Small intestine (tissue), 7 donors: ENCODE measurements at regions not wholly inside any gene's neighbourhood (a gene's known extent, or its start where the extent isn't known, plus 50 kb on each side); places are given as distances from the start of the nearest gene placed in this dataset.
"Not testable (repeated sequence)": the region's sequence is repeated elsewhere in the genome, so short reads cannot be mapped to it uniquely, and the experiment has no call there.

Experiments
- DNase-seq, 2 donors: peaks; one replicate each; pipeline versions ENCODE4 v3.0.0 to v3.0.0-alpha.2; 2013
- FAIRE-seq: peaks from 2 replicates; lab custom pipeline; 2012; peaks lifted over from hg19 to GRCh38; lab: Jason Lieb, UNC
- H3K27ac ChIP-seq, 3 donors: one replicate each; pipeline ENCODE4 v1.5.1; 2013; ENCODE audit warnings: low read length in 2 of 3, mild to moderate bottlenecking in 2 of 3, control low read depth in 1 of 3, inconsistent platforms in 1 of 3, low read depth in 1 of 3, moderate library complexity in 1 of 3
- H3K27me3 ChIP-seq, 3 donors: one replicate each; pipeline ENCODE4 v1.6.1; 2013; ENCODE audit warnings: low read length in 3 of 3, inconsistent platforms in 1 of 3; ENCODE audit not compliant: control insufficient read depth in 3 of 3, insufficient read depth in 3 of 3
- H3K36me3 ChIP-seq, 3 donors: one replicate each; pipeline ENCODE4 v1.6.1; 2013; ENCODE audit warnings: low read length in 3 of 3, inconsistent platforms in 1 of 3, low read depth in 1 of 3, mild to moderate bottlenecking in 1 of 3, moderate library complexity in 1 of 3; ENCODE audit not compliant: control insufficient read depth in 3 of 3, insufficient read depth in 2 of 3
- H3K4me1 ChIP-seq, 3 donors: one replicate each; pipeline ENCODE4 v1.6.1; 2013; ENCODE audit warnings: low read length in 2 of 3, inconsistent platforms in 1 of 3, low read depth in 1 of 3, mild to moderate bottlenecking in 1 of 3, moderate library complexity in 1 of 3; ENCODE audit not compliant: control insufficient read depth in 3 of 3, insufficient read depth in 2 of 3
- H3K4me3 ChIP-seq, 3 donors: one replicate each; pipeline ENCODE4 v1.5.1; 2013; ENCODE audit warnings: low read length in 3 of 3, control low read depth in 1 of 3, inconsistent platforms in 1 of 3, low read depth in 1 of 3, mild to moderate bottlenecking in 1 of 3, moderate library complexity in 1 of 3
- H3K9me3 ChIP-seq, 2 donors: one replicate each; pipeline ENCODE4 v1.6.1; 2013; ENCODE audit warnings: low read depth in 1 of 2, low read length in 1 of 2; ENCODE audit not compliant: control insufficient read depth in 2 of 2, insufficient read depth in 1 of 2
- WGBS, 3 donors: extraction: QIAGEN DNeasy Blood & Tissue Kit; methylation state at CpG; one replicate each; pipeline ENCODE4 v1.1.7; 2013; 5-methylcytosine and 5-hydroxymethylcytosine counted together
- donor health status: healthy with polysubstance abuse.
- donor health status: control.
- donor health status: control.
- donor health status: Bipolar disorder and iron deficiency.
- donor health status: healthy.

DNA sequence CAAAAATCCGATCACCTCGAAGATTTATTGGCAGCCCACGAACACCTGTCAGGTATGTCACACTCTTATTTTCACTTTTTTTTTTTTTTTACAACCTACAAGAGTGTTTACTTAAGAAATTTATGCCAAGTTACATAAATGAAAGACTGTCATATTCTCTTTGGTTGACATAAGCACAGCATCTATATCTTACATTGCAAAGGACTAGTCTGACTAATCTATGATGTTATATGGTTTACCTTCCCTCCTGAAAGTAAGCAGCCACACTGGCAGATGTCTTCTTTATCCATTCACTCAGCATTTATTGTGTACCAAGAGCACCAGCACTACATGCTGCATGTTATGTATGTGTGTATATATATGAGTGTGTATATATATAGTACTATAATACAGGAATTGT is 156.3 kb downstream of the CDRT15L2 start:
- FAIRE-seq (peak; percentile 62), DNase-seq (no peak)
- Histone ChIP-seq H3K27me3 (no peaks in the 10 kb centered on the region), H3K4me1 (no peaks in the 10 kb centered on the region), H3K9me3 (no peaks in the 10 kb centered on the region), H3K27ac (no peak overlapping the region), H3K4me3 (no peak overlapping the region), H3K36me3 (no peaks in the 10 kb centered on the region)
- WGBS, 3 donors, result 14 to 66% (median 34%) methylated on average over 3 of the region's 3 CpGs

DNA sequence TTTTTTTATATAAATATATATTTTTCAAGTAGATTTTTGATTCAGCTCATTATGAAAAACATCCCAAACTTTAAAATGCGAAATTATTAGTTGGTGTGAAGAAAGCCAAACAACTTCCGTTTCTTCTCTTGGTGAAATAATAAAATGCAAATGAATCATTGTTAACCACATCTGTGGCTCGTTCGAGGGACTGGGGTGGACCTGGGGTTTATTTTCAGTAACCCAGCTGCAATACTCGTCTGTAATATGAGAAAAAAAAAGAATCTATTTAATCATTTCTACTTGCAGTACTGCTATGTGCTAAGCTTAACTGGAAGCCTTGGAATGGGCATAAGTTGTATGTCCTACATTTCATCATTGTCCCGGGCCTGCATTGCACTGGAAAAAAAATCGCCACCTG is 158.1 kb downstream of the CDRT15L2 start:
- DNase-seq, H3K4me3 ChIP-seq, H3K36me3 ChIP-seq, H3K4me1 ChIP-seq, H3K9me3 ChIP-seq, H3K27ac ChIP-seq, H3K27me3 ChIP-seq: not testable (repeated sequence)
- 75 to 79% (median 78%) methylated on average over 7 of the region's 7 CpGs for WGBS, 3 donors
- peak; percentile 23 for FAIRE-seq

DNA sequence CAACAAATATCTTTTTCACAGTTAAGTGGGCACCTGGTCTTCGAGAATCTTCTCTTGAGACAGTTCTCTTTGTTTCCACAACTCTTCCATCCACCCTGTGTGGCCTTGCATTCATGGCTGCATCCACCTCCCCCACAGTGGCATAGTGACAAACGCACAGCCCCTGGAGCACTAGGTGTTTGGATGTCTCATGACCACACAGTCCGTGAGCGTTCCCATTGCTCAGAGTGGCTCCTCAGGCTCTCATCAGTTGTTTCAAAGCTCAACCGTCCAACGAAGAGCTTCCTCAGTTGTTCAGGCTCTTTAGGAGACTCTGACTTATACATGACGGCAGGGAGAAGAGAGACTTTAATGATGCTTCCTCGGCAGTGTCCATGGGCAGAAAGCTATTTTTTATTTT is 191.6 kb downstream of the CDRT15L2 start:
- 84 to 91% (median 90%) methylated on average over 8 of the region's 8 CpGs for WGBS, 3 donors
- Histone ChIP-seq H3K27me3 (no peaks in the 10 kb centered on the region), H3K36me3 (no peaks in the 10 kb centered on the region), H3K9me3 (no peaks in the 10 kb centered on the region), H3K4me3 (no peak overlapping the region), H3K4me1 (no peaks in the 10 kb centered on the region), H3K27ac (no peak overlapping the region)
- FAIRE-seq, result no peak
- DNase-seq, result no peak

DNA sequence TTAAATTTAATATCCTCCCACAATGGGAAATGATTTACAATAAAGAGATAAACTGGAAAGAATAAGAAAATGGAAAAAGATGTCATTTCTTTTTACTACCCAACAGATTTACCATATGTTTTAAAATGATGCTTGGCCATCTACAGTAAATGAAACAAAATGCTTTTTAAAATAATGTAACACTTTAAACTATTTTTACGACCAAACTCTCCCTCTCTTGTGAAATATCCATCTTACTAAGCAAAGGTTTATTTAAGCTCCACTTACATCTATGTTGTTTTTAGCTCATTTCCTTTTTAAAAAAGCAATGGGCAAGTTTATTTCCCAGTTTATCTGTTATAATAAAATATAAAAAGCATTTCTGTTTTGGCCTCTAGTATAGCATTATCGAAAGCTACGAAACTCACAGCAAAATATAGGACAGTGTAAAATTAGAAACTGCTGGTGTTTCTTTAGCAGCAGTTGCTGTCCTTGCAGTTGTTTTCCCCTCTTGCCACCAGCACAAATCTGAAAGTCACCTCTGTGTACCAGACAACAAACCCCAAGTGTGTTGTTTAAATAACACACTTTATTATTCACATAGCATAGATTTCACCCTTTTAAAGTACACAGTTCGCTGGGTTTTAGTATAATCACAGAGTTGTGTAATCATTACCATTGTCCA is 195.1 kb downstream of the CDRT15L2 start:
- Histone ChIP-seq H3K27me3 (no peaks in the 10 kb centered on the region), H3K36me3 (no peaks in the 10 kb centered on the region), H3K4me3 (no peak overlapping the region), H3K4me1 (no peaks in the 10 kb centered on the region), H3K27ac (no peak overlapping the region), H3K9me3 (no peaks in the 10 kb centered on the region)
- 68 to 79% (median 79%) methylated on average over 4 of the region's 4 CpGs for WGBS, 3 donors
- FAIRE-seq (no peak), DNase-seq (no peak)

DNA sequence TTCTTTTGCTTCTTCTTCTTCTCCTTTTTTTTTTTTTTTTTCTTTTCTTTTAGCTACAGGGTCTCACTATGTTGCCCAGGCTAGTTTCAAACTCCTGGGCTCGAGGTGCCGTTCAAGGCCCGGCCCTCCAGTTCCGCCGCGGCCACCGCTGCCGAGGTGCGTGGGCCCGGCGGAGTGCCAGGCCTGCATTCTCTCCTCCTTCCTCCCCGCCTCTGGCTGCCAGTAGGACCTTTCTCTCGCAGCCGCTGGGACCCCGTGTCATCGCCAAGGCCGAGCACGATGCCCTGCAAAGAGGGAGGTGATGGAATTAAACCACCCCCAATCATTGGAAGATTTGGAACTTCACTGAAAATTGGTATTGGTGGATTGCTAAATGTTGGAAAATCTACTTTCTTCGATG is 195.8 kb downstream of the CDRT15L2 start:
- 93 to 94% (median 94%) methylated on average over 19 of the region's 19 CpGs for WGBS, 3 donors

DNA sequence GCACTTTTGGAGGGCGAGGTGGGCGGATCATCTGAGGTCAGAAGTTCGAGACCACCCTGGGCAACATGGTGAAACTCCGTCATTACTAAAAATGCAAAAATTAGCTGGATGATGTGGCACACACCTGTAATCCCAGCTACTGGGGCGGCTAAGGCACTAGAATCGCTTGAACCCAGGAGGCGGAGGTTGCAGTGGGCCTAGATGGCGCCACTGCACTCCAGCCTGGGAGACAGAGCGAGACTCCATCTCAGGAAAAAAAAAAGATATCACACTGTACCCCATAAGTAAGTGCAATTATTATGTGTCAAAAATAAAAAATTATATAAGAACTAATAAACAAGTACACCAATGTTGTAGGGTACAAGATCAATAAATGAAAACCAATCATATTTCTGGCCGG is 200.0 kb downstream of the CDRT15L2 start:
- no peak overlapping the region for H3K27ac ChIP-seq
- no peaks in the 10 kb centered on the region for H3K36me3 ChIP-seq
- no peak overlapping the region for H3K4me3 ChIP-seq
- peaks cover 0 to 6% (median 2%) of the 10 kb centered on the region in 3 donors for H3K27me3 ChIP-seq
- 92 to 93% (median 92%) methylated on average over 10 of the region's 10 CpGs for WGBS, 3 donors
- H3K4me1 ChIP-seq, result no peaks in the 10 kb centered on the region
- DNase-seq (no peak), FAIRE-seq (no peak)
- no peaks in the 10 kb centered on the region for H3K9me3 ChIP-seq

More for the DNA sequence above, 195.8 kb downstream of the CDRT15L2 start:
- Histone ChIP-seq H3K27me3 (no peaks in the 10 kb centered on the region), H3K4me3 (no peak overlapping the region), H3K27ac (no peak overlapping the region), H3K36me3 (no peaks in the 10 kb centered on the region), H3K9me3 (no peaks in the 10 kb centered on the region), H3K4me1 (no peaks in the 10 kb centered on the region)
- FAIRE-seq, result no peak
- no peak for DNase-seq

DNA sequence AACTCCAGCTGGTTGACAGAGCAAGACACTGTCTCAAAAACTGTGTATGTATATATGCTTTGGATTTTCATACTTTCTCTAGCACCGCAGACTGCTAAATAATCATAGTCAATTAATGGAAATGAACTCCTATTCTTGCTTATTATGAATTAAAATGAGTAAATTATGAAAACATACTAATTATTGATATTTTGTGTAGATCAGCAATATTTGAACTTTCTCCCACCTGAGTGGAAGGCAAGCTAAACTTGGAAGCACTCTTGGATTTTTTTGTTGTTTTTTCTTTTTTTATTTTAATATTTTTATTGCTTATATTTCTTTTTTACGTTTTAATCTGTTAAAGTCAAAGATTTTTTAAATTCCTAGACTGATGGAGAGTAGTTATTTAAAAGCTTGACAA is 201.7 kb downstream of the CDRT15L2 start:
- Histone ChIP-seq H3K36me3 (no peaks in the 10 kb centered on the region), H3K27ac (no peak overlapping the region), H3K9me3 (no peaks in the 10 kb centered on the region), H3K4me1 (no peaks in the 10 kb centered on the region), H3K27me3 (peaks cover 0 to 16% (median 2%) of the 10 kb centered on the region in 3 donors), H3K4me3 (no peak overlapping the region)
- FAIRE-seq (no peak), DNase-seq (no peak)
- 95 to 100% (median 95%) methylated on average over 2 of the region's 2 CpGs for WGBS, 3 donors

DNA sequence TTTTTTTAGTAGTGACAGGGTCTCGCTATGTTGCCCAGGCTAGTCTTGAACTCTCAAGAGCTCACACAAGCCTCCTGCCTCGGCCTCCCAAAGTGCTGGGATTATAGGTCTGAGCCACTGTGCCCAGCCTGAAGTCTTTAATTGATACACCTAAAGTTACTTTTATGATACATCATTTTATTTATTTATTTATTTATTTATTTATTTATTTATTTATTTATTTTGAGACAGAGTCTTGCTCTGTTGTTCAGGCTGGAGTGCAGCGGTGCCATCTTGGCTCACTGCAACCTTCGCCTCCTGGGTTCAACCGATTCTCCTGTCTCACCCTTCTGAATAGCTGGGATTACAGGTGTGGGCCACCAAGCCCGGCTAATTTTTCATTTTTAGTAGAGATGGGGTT is 202.3 kb downstream of the CDRT15L2 start:
- not testable (repeated sequence) for H3K4me1 ChIP-seq, H3K27ac ChIP-seq, H3K4me3 ChIP-seq, DNase-seq, H3K9me3 ChIP-seq, H3K36me3 ChIP-seq, FAIRE-seq
- 86 to 96% (median 94%) methylated on average over 6 of the region's 6 CpGs for WGBS, 3 donors
- H3K27me3 ChIP-seq, result peaks cover 0 to 16% (median 2%) of the 10 kb centered on the region in 3 donors

DNA sequence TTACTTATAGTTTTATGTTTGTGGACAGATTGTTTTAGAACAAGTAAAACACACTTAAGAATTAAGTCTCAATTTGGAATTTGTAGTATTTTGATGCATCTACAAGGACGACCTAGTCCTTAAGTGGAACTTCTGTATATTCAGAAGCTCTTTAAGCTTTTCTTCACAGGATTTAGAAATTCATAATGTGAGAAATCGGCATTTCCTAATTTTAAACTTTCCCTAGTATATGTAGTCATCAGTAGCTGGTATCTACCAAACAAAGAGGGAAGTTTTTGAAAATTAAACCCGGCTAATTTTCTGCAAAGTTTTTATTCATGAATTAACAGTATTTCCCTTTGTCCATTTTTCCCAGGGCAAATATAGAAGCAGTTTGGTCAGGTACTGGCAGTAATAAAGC is 203.6 kb downstream of the CDRT15L2 start:
- no peak for FAIRE-seq
- 81 to 84% (median 82%) methylated on average over 3 of the region's 3 CpGs for WGBS, 3 donors

More for the DNA sequence above, 203.6 kb downstream of the CDRT15L2 start:
- H3K27me3 ChIP-seq, result peaks cover 0 to 20% (median 3%) of the 10 kb centered on the region in 3 donors
- no peak overlapping the region for H3K4me3 ChIP-seq
- no peak for DNase-seq
- no peaks in the 10 kb centered on the region for H3K9me3 ChIP-seq
- H3K4me1 ChIP-seq, result no peaks in the 10 kb centered on the region
- no peaks in the 10 kb centered on the region for H3K36me3 ChIP-seq
- H3K27ac ChIP-seq, result no peak overlapping the region
